ENCODE measurements at regions not wholly inside any gene's neighbourhood (a gene's known extent, or its start where the extent isn't known, plus 50 kb on each side); places are given as distances from the start of the nearest gene placed in this dataset.

- no peaks in the 10 kb centered on the region for H3K36me3 ChIP-seq (ENCODE audit: control insufficient read depth in 2 of 2, insufficient read depth in 2 of 2, low read length in 2 of 2)
- H3K4me1 ChIP-seq (ENCODE audit: control insufficient read depth, insufficient read depth, low read length) = no peaks in the 10 kb centered on the region
- no peak overlapping the region for H3K9ac ChIP-seq (ENCODE audit: low read length in 2 of 2)
- H3K27ac ChIP-seq (ENCODE audit: low read length) = no peak overlapping the region
- H3K27me3 ChIP-seq (ENCODE audit: control insufficient read depth in 1 of 2, insufficient read depth in 2 of 2, low read length in 2 of 2) = no peaks in the 10 kb centered on the region
- H3K4me3 ChIP-seq (ENCODE audit: low read length in 2 of 2) = no peak overlapping the region
- peaks cover 2 to 4% of the 10 kb centered on the region in 2 donors for H3K9me3 ChIP-seq (ENCODE audit: control insufficient read depth in 2 of 2, low read length in 2 of 2)
Observed at GRCh38 chr4:176595257-176595656, 197.5 kb downstream of the VEGFC start.

- Histone ChIP-seq H3K4me3 (ENCODE audit: low read length in 2 of 2) (no peak overlapping the region), H3K4me1 (ENCODE audit: control insufficient read depth, insufficient read depth, low read length) (no peaks in the 10 kb centered on the region), H3K27ac (ENCODE audit: low read length) (no peak overlapping the region), H3K27me3 (ENCODE audit: control insufficient read depth in 1 of 2, insufficient read depth in 2 of 2, low read length in 2 of 2) (no peaks in the 10 kb centered on the region), H3K9ac (ENCODE audit: low read length in 2 of 2) (no peak overlapping the region), H3K9me3 (ENCODE audit: control insufficient read depth in 2 of 2, low read length in 2 of 2) (no peaks in the 10 kb centered on the region), H3K36me3 (ENCODE audit: control insufficient read depth in 2 of 2, insufficient read depth in 2 of 2, low read length in 2 of 2) (no peaks in the 10 kb centered on the region)
Observed at GRCh38 chr4:176601124-176601523, 191.6 kb downstream of the VEGFC start.

GRCh38 chr4:176607807-176608206 lies 184.9 kb downstream of the VEGFC start:
- no peak overlapping the region for H3K9ac ChIP-seq (ENCODE audit: low read length in 2 of 2)
- no peak overlapping the region for H3K4me3 ChIP-seq (ENCODE audit: low read length in 2 of 2)
- H3K27me3 ChIP-seq (ENCODE audit: control insufficient read depth in 1 of 2, insufficient read depth in 2 of 2, low read length in 2 of 2) = no peaks in the 10 kb centered on the region
- H3K36me3 ChIP-seq (ENCODE audit: control insufficient read depth in 2 of 2, insufficient read depth in 2 of 2, low read length in 2 of 2) = no peaks in the 10 kb centered on the region
- no peaks in the 10 kb centered on the region for H3K9me3 ChIP-seq (ENCODE audit: control insufficient read depth in 2 of 2, low read length in 2 of 2)
- no peak overlapping the region for H3K27ac ChIP-seq (ENCODE audit: low read length)
- H3K4me1 ChIP-seq (ENCODE audit: control insufficient read depth, insufficient read depth, low read length) = no peaks in the 10 kb centered on the region

GRCh38 chr4:176608346-176608745 lies 184.4 kb downstream of the VEGFC start:
- no peak overlapping the region for H3K4me3 ChIP-seq (ENCODE audit: low read length in 2 of 2)
- no peaks in the 10 kb centered on the region for H3K27me3 ChIP-seq (ENCODE audit: control insufficient read depth in 1 of 2, insufficient read depth in 2 of 2, low read length in 2 of 2)
- H3K9me3 ChIP-seq (ENCODE audit: control insufficient read depth in 2 of 2, low read length in 2 of 2) = no peaks in the 10 kb centered on the region

GRCh38 chr4:176610594-176610993 lies 182.1 kb downstream of the VEGFC start:
- H3K4me1 ChIP-seq (ENCODE audit: control insufficient read depth, insufficient read depth, low read length) = no peaks in the 10 kb centered on the region
- no peak overlapping the region for H3K4me3 ChIP-seq (ENCODE audit: low read length in 2 of 2)
- H3K36me3 ChIP-seq (ENCODE audit: control insufficient read depth in 2 of 2, insufficient read depth in 2 of 2, low read length in 2 of 2) = no peaks in the 10 kb centered on the region
- no peaks in the 10 kb centered on the region for H3K27me3 ChIP-seq (ENCODE audit: control insufficient read depth in 1 of 2, insufficient read depth in 2 of 2, low read length in 2 of 2)
- no peaks in the 10 kb centered on the region for H3K9me3 ChIP-seq (ENCODE audit: control insufficient read depth in 2 of 2, low read length in 2 of 2)
- no peak overlapping the region for H3K9ac ChIP-seq (ENCODE audit: low read length in 2 of 2)
- no peak overlapping the region for H3K27ac ChIP-seq (ENCODE audit: low read length)

More at GRCh38 chr4:176608346-176608745, 184.4 kb downstream of the VEGFC start:
- H3K9ac ChIP-seq (ENCODE audit: low read length in 2 of 2) = no peak overlapping the region
- H3K27ac ChIP-seq (ENCODE audit: low read length) = no peak overlapping the region
- no peaks in the 10 kb centered on the region for H3K4me1 ChIP-seq (ENCODE audit: control insufficient read depth, insufficient read depth, low read length)
- H3K36me3 ChIP-seq (ENCODE audit: control insufficient read depth in 2 of 2, insufficient read depth in 2 of 2, low read length in 2 of 2) = no peaks in the 10 kb centered on the region

- no peaks in the 10 kb centered on the region for H3K36me3 ChIP-seq (ENCODE audit: control insufficient read depth in 2 of 2, insufficient read depth in 2 of 2, low read length in 2 of 2)
- H3K4me1 ChIP-seq (ENCODE audit: control insufficient read depth, insufficient read depth, low read length) = no peaks in the 10 kb centered on the region
- H3K27ac ChIP-seq (ENCODE audit: low read length) = no peak overlapping the region
- H3K9ac ChIP-seq (ENCODE audit: low read length in 2 of 2) = no peak overlapping the region
- H3K27me3 ChIP-seq (ENCODE audit: control insufficient read depth in 1 of 2, insufficient read depth in 2 of 2, low read length in 2 of 2) = no peaks in the 10 kb centered on the region
- H3K9me3 ChIP-seq (ENCODE audit: control insufficient read depth in 2 of 2, low read length in 2 of 2) = no peaks in the 10 kb centered on the region
- H3K4me3 ChIP-seq (ENCODE audit: low read length in 2 of 2) = no peak overlapping the region
Observed at GRCh38 chr4:176611381-176611780, 181.3 kb downstream of the VEGFC start.

- no peaks in the 10 kb centered on the region for H3K27me3 ChIP-seq (ENCODE audit: control insufficient read depth in 1 of 2, insufficient read depth in 2 of 2, low read length in 2 of 2)
- H3K4me1 ChIP-seq (ENCODE audit: control insufficient read depth, insufficient read depth, low read length) = no peaks in the 10 kb centered on the region
- H3K4me3 ChIP-seq (ENCODE audit: low read length in 2 of 2) = no peak overlapping the region
- H3K9ac ChIP-seq (ENCODE audit: low read length in 2 of 2) = no peak overlapping the region
- no peaks in the 10 kb centered on the region for H3K9me3 ChIP-seq (ENCODE audit: control insufficient read depth in 2 of 2, low read length in 2 of 2)
- H3K27ac ChIP-seq (ENCODE audit: low read length) = no peak overlapping the region
- no peaks in the 10 kb centered on the region for H3K36me3 ChIP-seq (ENCODE audit: control insufficient read depth in 2 of 2, insufficient read depth in 2 of 2, low read length in 2 of 2)
Observed at GRCh38 chr4:176611951-176612350, 180.8 kb downstream of the VEGFC start.

GRCh38 chr4:176614793-176615192 lies 177.9 kb downstream of the VEGFC start:
- no peak overlapping the region for H3K9ac ChIP-seq (ENCODE audit: low read length in 2 of 2)

GRCh38 chr4:176616151-176616550 lies 176.6 kb downstream of the VEGFC start:
- H3K4me3 ChIP-seq (ENCODE audit: low read length in 2 of 2) = no peak overlapping the region
- H3K9me3 ChIP-seq (ENCODE audit: control insufficient read depth in 2 of 2, low read length in 2 of 2) = no peaks in the 10 kb centered on the region
- H3K36me3 ChIP-seq (ENCODE audit: control insufficient read depth in 2 of 2, insufficient read depth in 2 of 2, low read length in 2 of 2) = no peaks in the 10 kb centered on the region
- H3K9ac ChIP-seq (ENCODE audit: low read length in 2 of 2) = no peak overlapping the region
- H3K27ac ChIP-seq (ENCODE audit: low read length) = no peak overlapping the region
- no peaks in the 10 kb centered on the region for H3K27me3 ChIP-seq (ENCODE audit: control insufficient read depth in 1 of 2, insufficient read depth in 2 of 2, low read length in 2 of 2)
- H3K4me1 ChIP-seq (ENCODE audit: control insufficient read depth, insufficient read depth, low read length) = no peaks in the 10 kb centered on the region

More at GRCh38 chr4:176614793-176615192, 177.9 kb downstream of the VEGFC start:
- Histone ChIP-seq H3K36me3 (ENCODE audit: control insufficient read depth in 2 of 2, insufficient read depth in 2 of 2, low read length in 2 of 2) (no peaks in the 10 kb centered on the region), H3K4me1 (ENCODE audit: control insufficient read depth, insufficient read depth, low read length) (no peaks in the 10 kb centered on the region), H3K27ac (ENCODE audit: low read length) (no peak overlapping the region), H3K4me3 (ENCODE audit: low read length in 2 of 2) (no peak overlapping the region), H3K27me3 (ENCODE audit: control insufficient read depth in 1 of 2, insufficient read depth in 2 of 2, low read length in 2 of 2) (no peaks in the 10 kb centered on the region), H3K9me3 (ENCODE audit: control insufficient read depth in 2 of 2, low read length in 2 of 2) (no peaks in the 10 kb centered on the region)

GRCh38 chr4:176618138-176618537 lies 174.6 kb downstream of the VEGFC start:
- H3K27ac ChIP-seq (ENCODE audit: low read length) = no peak overlapping the region
- H3K36me3 ChIP-seq (ENCODE audit: control insufficient read depth in 2 of 2, insufficient read depth in 2 of 2, low read length in 2 of 2) = no peaks in the 10 kb centered on the region
- no peaks in the 10 kb centered on the region for H3K9me3 ChIP-seq (ENCODE audit: control insufficient read depth in 2 of 2, low read length in 2 of 2)
- H3K27me3 ChIP-seq (ENCODE audit: control insufficient read depth in 1 of 2, insufficient read depth in 2 of 2, low read length in 2 of 2) = no peaks in the 10 kb centered on the region
- no peak overlapping the region for H3K4me3 ChIP-seq (ENCODE audit: low read length in 2 of 2)
- H3K9ac ChIP-seq (ENCODE audit: low read length in 2 of 2) = no peak overlapping the region
- H3K4me1 ChIP-seq (ENCODE audit: control insufficient read depth, insufficient read depth, low read length) = no peaks in the 10 kb centered on the region

- Histone ChIP-seq H3K36me3 (ENCODE audit: control insufficient read depth in 2 of 2, insufficient read depth in 2 of 2, low read length in 2 of 2) (no peaks in the 10 kb centered on the region), H3K4me3 (ENCODE audit: low read length in 2 of 2) (no peak overlapping the region)
Observed at GRCh38 chr4:176619430-176619829, 173.3 kb downstream of the VEGFC start.

More at GRCh38 chr4:176619430-176619829, 173.3 kb downstream of the VEGFC start:
- H3K27me3 ChIP-seq (ENCODE audit: control insufficient read depth in 1 of 2, insufficient read depth in 2 of 2, low read length in 2 of 2) = no peaks in the 10 kb centered on the region
- H3K4me1 ChIP-seq (ENCODE audit: control insufficient read depth, insufficient read depth, low read length) = no peaks in the 10 kb centered on the region
- no peaks in the 10 kb centered on the region for H3K9me3 ChIP-seq (ENCODE audit: control insufficient read depth in 2 of 2, low read length in 2 of 2)
- H3K9ac ChIP-seq (ENCODE audit: low read length in 2 of 2) = no peak overlapping the region
- no peak overlapping the region for H3K27ac ChIP-seq (ENCODE audit: low read length)

Measured in stomach smooth muscle (tissue), 2 donors.